CD14-positive monocyte (primary cell): ENCODE measurements at regions not wholly inside any gene's neighbourhood (a gene's known extent, or its start where the extent isn't known, plus 50 kb on each side); places are given as distances from the start of the nearest gene placed in this dataset.

ENCODE experiments used
- DNase-seq, 3 donors: peaks; one replicate each; pipeline ENCODE4 v3.0.0-alpha.2; 2011 to 2022
- H2AFZ ChIP-seq: 2 replicates; pipeline ENCODE4 v1.6.0; 2012; ENCODE audit warnings: mild to moderate bottlenecking, low read depth, low read length, inconsistent platforms; ENCODE audit not compliant: insufficient read depth, poor library complexity, severe bottlenecking
- H3K27ac ChIP-seq, 2 donors: 1 replicate in 1 of 2; 2 replicates in 1 of 2; pipeline ENCODE4 v1.5.1; 2012 to 2013; ENCODE audit warnings: low read length in 2 of 2, control low read depth in 1 of 2, inconsistent platforms in 1 of 2, low read depth in 1 of 2, mild to moderate bottlenecking in 1 of 2
- H3K27me3 ChIP-seq, 2 donors: one replicate each; pipeline versions ENCODE4 v1.6.0 to v1.6.1; 2011 to 2013; ENCODE audit warnings: low read length in 2 of 2; ENCODE audit not compliant: control insufficient read depth in 2 of 2, insufficient read depth in 2 of 2
- H3K36me3 ChIP-seq, 2 donors: replicated peaks in 1 of 2; 1 replicate in 1 of 2; 2 replicates in 1 of 2; pipeline versions ENCODE4 v1.5.1 to v1.6.1; 2012 to 2013; ENCODE audit warnings: low read length in 2 of 2, control low read depth in 1 of 2, inconsistent platforms in 1 of 2, mild to moderate bottlenecking in 1 of 2; ENCODE audit not compliant: insufficient read depth in 2 of 2, control insufficient read depth in 1 of 2
- H3K4me1 ChIP-seq, 2 donors: 1 replicate in 1 of 2; 2 replicates in 1 of 2; pipeline versions ENCODE4 v1.5.1 to v1.6.1; 2012 to 2013; ENCODE audit warnings: low read length in 2 of 2, control low read depth in 1 of 2, inconsistent platforms in 1 of 2, mild to moderate bottlenecking in 1 of 2, moderate library complexity in 1 of 2; ENCODE audit not compliant: insufficient read depth in 2 of 2, control insufficient read depth in 1 of 2
- H3K4me2 ChIP-seq: replicated peaks from 2 replicates; pipeline ENCODE3; 2012; ENCODE audit warnings: low read length, moderate library complexity, mild to moderate bottlenecking; ENCODE audit not compliant: poor library complexity, severe bottlenecking; ENCODE audit errors: extremely low read depth
- H3K4me3 ChIP-seq, 3 experiments: fragments of 200-600 bp in 1 of 3; sonication (generic) in 1 of 3; replicated peaks in 1 of 3; 1 replicate in 2 of 3; 2 replicates in 1 of 3; pipeline ENCODE4 v1.5.1; 2011 to 2013; ENCODE audit warnings: low read length in 3 of 3, mild to moderate bottlenecking in 3 of 3, control low read depth in 2 of 3, low read depth in 2 of 3, inconsistent platforms in 1 of 3, moderate library complexity in 1 of 3
- H3K79me2 ChIP-seq: 2 replicates; pipeline ENCODE4 v1.6.0; 2012; ENCODE audit warnings: mild to moderate bottlenecking, control low read depth, inconsistent platforms, low read length, moderate library complexity; ENCODE audit not compliant: insufficient read depth
- H3K9ac ChIP-seq: 2 replicates; pipeline ENCODE4 v1.6.0; 2017; ENCODE audit warnings: low read length, mild to moderate bottlenecking; ENCODE audit not compliant: insufficient read depth, poor library complexity, severe bottlenecking
- H3K9me3 ChIP-seq, 2 donors: replicated peaks in 1 of 2; 1 replicate in 1 of 2; 2 replicates in 1 of 2; pipeline versions ENCODE4 v1.5.1 to v1.6.1; 2012 to 2013; ENCODE audit warnings: low read length in 2 of 2, control low read depth in 1 of 2; ENCODE audit not compliant: control insufficient read depth in 1 of 2, insufficient read depth in 1 of 2
- H4K20me1 ChIP-seq: 2 replicates; pipeline ENCODE4 v1.6.0; 2012; ENCODE audit warnings: mild to moderate bottlenecking, low read length, control low read depth, moderate library complexity; ENCODE audit not compliant: insufficient read depth
- H3K27ac Mint-ChIP-seq, 7 donors: one replicate each; pipeline ENCODE4 v1.8.0; 2020; ENCODE audit warnings: mild to moderate bottlenecking in 7 of 7, mixed read lengths in 7 of 7, moderate library complexity in 6 of 7, inconsistent platforms in 2 of 7
- H3K27me3 Mint-ChIP-seq, 3 donors: one replicate each; pipeline ENCODE4 v1.8.0; 2021 to 2022; ENCODE audit warnings: low read depth in 3 of 3, mild to moderate bottlenecking in 3 of 3, mixed read lengths in 3 of 3, moderate library complexity in 3 of 3, inconsistent platforms in 1 of 3
- H3K36me3 Mint-ChIP-seq, 2 donors: one replicate each; pipeline ENCODE4 v1.8.0; 2020; ENCODE audit warnings: mixed read lengths in 2 of 2, inconsistent platforms in 1 of 2, mild to moderate bottlenecking in 1 of 2
- H3K4me1 Mint-ChIP-seq: one replicate; pipeline ENCODE4 v1.8.0; 2020; ENCODE audit warnings: mild to moderate bottlenecking, mixed read lengths
- H3K4me3 Mint-ChIP-seq, 2 donors: one replicate each; pipeline ENCODE4 v1.8.0; 2020; ENCODE audit warnings: mild to moderate bottlenecking in 2 of 2, mixed read lengths in 2 of 2, moderate library complexity in 1 of 2
- H3K9me3 Mint-ChIP-seq, 7 donors: one replicate each; pipeline ENCODE4 v1.8.0; 2020 to 2022; ENCODE audit warnings: mixed read lengths in 7 of 7, mild to moderate bottlenecking in 6 of 7, moderate library complexity in 6 of 7, inconsistent platforms in 2 of 7
- CTCF ChIP-seq: fragments of 200-600 bp; IDR thresholded peaks from one replicate; pipeline ENCODE4 v1.8.0; 2022; ENCODE audit warnings: antibody characterized with exemption, mild to moderate bottlenecking
- WGBS: methylation state at CpG from one replicate; pipeline ENCODE4 v1.1.5; 2013; ENCODE audit warnings: missing lambda C conversion rate; ENCODE audit not compliant: insufficient coverage; 5-methylcytosine and 5-hydroxymethylcytosine counted together
- intact Hi-C, 2 donors: fragments of 100-400 bp; cut with micrococcal nuclease; formaldehyde crosslinking; loops; one replicate each; pipeline versions ENCODE4 v1.15.0 to v1.15.1; 2023

DNA sequence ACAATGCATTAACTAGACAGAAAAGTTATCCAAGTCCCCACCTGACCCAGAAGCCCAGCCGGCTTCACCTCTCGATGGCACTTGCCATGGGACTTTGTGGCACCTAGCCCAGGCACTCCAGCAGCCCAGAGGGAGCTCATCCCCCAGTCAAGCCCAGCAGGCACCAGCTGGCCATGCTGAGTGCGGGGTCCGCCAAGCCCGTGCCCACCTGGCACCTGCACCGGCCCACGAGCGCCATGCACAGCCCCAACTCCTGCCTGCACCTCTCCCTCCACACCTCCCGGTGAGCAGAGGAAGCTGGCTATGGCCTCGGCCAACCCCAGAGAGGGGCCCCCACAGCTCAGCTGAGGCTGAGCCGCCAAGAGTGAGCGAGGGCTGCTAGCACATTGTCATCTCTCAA is 1759.1 kb downstream of the OLFM4 start:
- Mint-ChIP-seq H3K36me3 (no peaks in the 10 kb centered on the region), H3K4me1 (no peaks in the 10 kb centered on the region), H3K27me3 (peaks cover 0 to 1% (median 0%) of the 10 kb centered on the region in 3 donors), H3K4me3 (no peak overlapping the region), H3K27ac (no peak overlapping the region), H3K9me3 (peaks cover 0 to 14% (median 8%) of the 10 kb centered on the region in 7 donors)
- Histone ChIP-seq H3K27me3 (no peaks in the 10 kb centered on the region), H3K9ac (no peak overlapping the region), H2AFZ (no peak overlapping the region), H3K4me2 (no peak overlapping the region), H3K79me2 (no peaks in the 10 kb centered on the region), H3K4me1 (no peaks in the 10 kb centered on the region), H4K20me1 (no peaks in the 10 kb centered on the region), H3K36me3 (no peaks in the 10 kb centered on the region), H3K9me3 (peaks cover 0 to 16% of the 10 kb centered on the region in 2 donors), H3K4me3 (no peak overlapping the region), H3K27ac (no peak overlapping the region)
- 90% methylated on average over 8 of the region's 12 CpGs for WGBS
- no peak for DNase-seq
- intact Hi-C loops: no loop called here
- no peak for TF ChIP-seq CTCF

DNA sequence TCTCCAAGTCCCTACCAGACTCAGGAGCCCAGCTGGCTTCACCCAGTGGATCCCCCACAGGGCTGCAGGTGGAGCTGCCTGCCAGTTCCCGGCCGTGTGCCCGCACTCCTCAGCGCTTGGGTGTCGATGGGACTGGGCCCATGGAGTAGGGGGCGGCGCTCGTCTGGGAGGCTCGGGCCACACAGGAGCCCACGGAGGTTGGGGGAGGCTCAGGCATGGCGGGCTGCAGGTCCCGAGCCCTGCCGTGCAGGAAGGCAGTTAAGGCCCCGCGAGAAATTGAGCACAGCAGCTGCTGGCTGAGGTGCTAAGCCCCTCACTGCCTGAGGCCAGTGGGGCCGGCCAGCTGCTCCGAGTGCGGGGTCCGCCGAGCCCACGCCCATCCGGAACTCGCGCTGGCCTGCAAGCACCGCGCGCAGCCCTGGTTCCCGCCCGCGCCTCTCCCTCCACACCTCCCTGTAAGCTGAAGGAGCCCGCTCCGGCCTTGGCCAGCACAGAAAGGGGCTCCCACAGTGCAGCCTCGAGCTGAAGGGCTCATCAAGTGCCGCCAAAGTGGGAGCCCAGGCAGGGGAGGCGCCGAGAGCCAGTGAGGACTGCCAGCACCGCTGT is 1771.1 kb downstream of the OLFM4 start:
- Mint-ChIP-seq H3K4me1 (no peaks in the 10 kb centered on the region), H3K27ac (no peak overlapping the region), H3K4me3 (no peak overlapping the region), H3K27me3 (no peaks in the 10 kb centered on the region), H3K9me3 (peaks cover 0 to 4% (median 3%) of the 10 kb centered on the region in 7 donors), H3K36me3 (no peaks in the 10 kb centered on the region)
- WGBS: 93% methylated on average over 32 of the region's 37 CpGs
- H3K9ac ChIP-seq: no peak overlapping the region
- H3K4me1 ChIP-seq: no peaks in the 10 kb centered on the region
- H3K4me2 ChIP-seq: no peak overlapping the region
- no peak for TF ChIP-seq CTCF
- H3K9me3 ChIP-seq: peaks cover 10 to 11% of the 10 kb centered on the region in 2 donors
- no peak overlapping the region for H3K27ac ChIP-seq
- no peak overlapping the region for H3K4me3 ChIP-seq
- H3K36me3 ChIP-seq: no peaks in the 10 kb centered on the region
- DNase-seq: no peak
- no peaks in the 10 kb centered on the region for H4K20me1 ChIP-seq
- no peaks in the 10 kb centered on the region for H3K79me2 ChIP-seq
- intact Hi-C loops: no loop called here
- H3K27me3 ChIP-seq: no peaks in the 10 kb centered on the region
- no peak overlapping the region for H2AFZ ChIP-seq
